ENCODE measurements at regions not wholly inside any gene's neighbourhood (a gene's known extent, or its start where the extent isn't known, plus 50 kb on each side); places are given as distances from the start of the nearest gene placed in this dataset.

- H3K4me1 ChIP-seq (ENCODE audit: control insufficient read depth in 1 of 2, insufficient read depth in 1 of 2, low read depth in 1 of 2, low read length in 1 of 2): peaks cover 40 to 45% of the 10 kb centered on the region in 2 experiments
- no peak for TF ChIP-seq CTCF (IDR thresholded peaks at IDR 0.05)
- H3K9me3 ChIP-seq: no peaks in the 10 kb centered on the region
- H3K27me3 ChIP-seq: no peaks in the 10 kb centered on the region
- no peak overlapping the region for H3K27ac ChIP-seq
- no peak overlapping the region for H3K4me3 ChIP-seq (ENCODE audit: low read depth in 1 of 2, low read length in 1 of 2)
- H3K36me3 ChIP-seq: no peaks in the 10 kb centered on the region
These were observed 425.2 kb downstream of the METTL4 start for GRCh38 chr18:2146092-2146491.

- H3K27ac ChIP-seq: no peak overlapping the region
- no peaks in the 10 kb centered on the region for H3K36me3 ChIP-seq
- no peaks in the 10 kb centered on the region for H3K27me3 ChIP-seq
- H3K4me1 ChIP-seq (ENCODE audit: control insufficient read depth in 1 of 2, insufficient read depth in 1 of 2, low read depth in 1 of 2, low read length in 1 of 2): peaks cover 35 to 38% of the 10 kb centered on the region in 2 experiments
- H3K9me3 ChIP-seq: no peaks in the 10 kb centered on the region
- TF ChIP-seq CTCF (IDR thresholded peaks at IDR 0.05): no peak
- no peak overlapping the region for H3K4me3 ChIP-seq (ENCODE audit: low read depth in 1 of 2, low read length in 1 of 2)
These were observed 424.6 kb downstream of the METTL4 start for GRCh38 chr18:2146754-2147153.

GRCh38 chr18:2147476-2148230, 423.7 kb downstream of the METTL4 start:
- no peaks in the 10 kb centered on the region for H3K36me3 ChIP-seq
- peaks cover 34 to 37% of the 10 kb centered on the region in 2 experiments for H3K4me1 ChIP-seq (ENCODE audit: control insufficient read depth in 1 of 2, insufficient read depth in 1 of 2, low read depth in 1 of 2, low read length in 1 of 2)
- no peak overlapping the region for H3K27ac ChIP-seq
- TF ChIP-seq CTCF (IDR thresholded peaks at IDR 0.05): no peak
- no peaks in the 10 kb centered on the region for H3K9me3 ChIP-seq
- H3K27me3 ChIP-seq: no peaks in the 10 kb centered on the region
- H3K4me3 ChIP-seq (ENCODE audit: low read depth in 1 of 2, low read length in 1 of 2): no peak overlapping the region

- no peaks in the 10 kb centered on the region for H3K36me3 ChIP-seq
- H3K27me3 ChIP-seq: no peaks in the 10 kb centered on the region
- no peak overlapping the region for H3K4me3 ChIP-seq (ENCODE audit: low read depth in 1 of 2, low read length in 1 of 2)
- H3K4me1 ChIP-seq (ENCODE audit: control insufficient read depth in 1 of 2, insufficient read depth in 1 of 2, low read depth in 1 of 2, low read length in 1 of 2): peaks cover 34 to 46% of the 10 kb centered on the region in 2 experiments
- no peak for TF ChIP-seq CTCF (IDR thresholded peaks at IDR 0.05)
- H3K27ac ChIP-seq: no peak overlapping the region
- no peaks in the 10 kb centered on the region for H3K9me3 ChIP-seq
These were observed 422.5 kb downstream of the METTL4 start for GRCh38 chr18:2148823-2149222.

- no peak for TF ChIP-seq CTCF (IDR thresholded peaks at IDR 0.05)
- no peaks in the 10 kb centered on the region for H3K27me3 ChIP-seq
- H3K36me3 ChIP-seq: no peaks in the 10 kb centered on the region
- no peaks in the 10 kb centered on the region for H3K9me3 ChIP-seq
- no peak overlapping the region for H3K27ac ChIP-seq
- H3K4me1 ChIP-seq (ENCODE audit: control insufficient read depth in 1 of 2, insufficient read depth in 1 of 2, low read depth in 1 of 2, low read length in 1 of 2): peaks cover 41 to 55% of the 10 kb centered on the region in 2 experiments
- H3K4me3 ChIP-seq (ENCODE audit: low read depth in 1 of 2, low read length in 1 of 2): no peak overlapping the region
These were observed 420.7 kb downstream of the METTL4 start for GRCh38 chr18:2150566-2150965.
